GM12878 (cell line): ENCODE measurements at regions not wholly inside any gene's neighbourhood (a gene's known extent, or its start where the extent isn't known, plus 50 kb on each side); places are given as distances from the start of the nearest gene placed in this dataset.

ENCODE experiments used
- EED ChIP-seq: sonication (generic); IDR thresholded peaks from 2 replicates; pipeline ENCODE4 v1.6.1; 2016; ENCODE audit warnings: antibody characterized with exemption, low read depth
- GABPA ChIP-seq: IDR thresholded peaks from 2 replicates; pipeline ENCODE4 v1.6.1; 2014; ENCODE audit warnings: antibody characterized with exemption, low read depth, mild to moderate bottlenecking, inconsistent platforms
- MAX ChIP-seq: IDR thresholded peaks from 2 replicates; pipeline ENCODE4 v1.6.1; 2012; ENCODE audit warnings: low read depth, low read length, improper control_type of control experiment
- NR2C1 ChIP-seq: fragments of 450-650 bp; IDR thresholded peaks from 2 replicates; pipeline ENCODE4 v1.6.1; 2017; ENCODE audit warnings: antibody characterized with exemption, mild to moderate bottlenecking, moderate library complexity
- YBX1 ChIP-seq: fragments of 450-650 bp; IDR thresholded peaks from 2 replicates; pipeline ENCODE4 v1.6.1; 2016; ENCODE audit warnings: antibody characterized with exemption
- ZBTB4 ChIP-seq: fragments of 450-650 bp; formaldehyde crosslinking; IDR thresholded peaks from 2 replicates; pipeline ENCODE4 v1.4.0; 2022; ENCODE audit warnings: mild to moderate bottlenecking, moderate library complexity
- ZNF687 ChIP-seq: fragments of 450-650 bp; IDR thresholded peaks from 2 replicates; pipeline ENCODE4 v1.6.1; 2017; ENCODE audit warnings: mild to moderate bottlenecking, moderate library complexity

- TF ChIP-seq ZBTB4 (no peak), NR2C1 (no peak), EED (no peak), ZNF687 (no peak), MAX (no peak), YBX1 (no peak), GABPA (no peak)
These were observed 69.0 kb upstream of the ZNF184 start (continued) for GRCh38 chr6:27541933-27542297.
